HG02970 (cell line): ENCODE measurements at regions not wholly inside any gene's neighbourhood (a gene's known extent, or its start where the extent isn't known, plus 50 kb on each side); places are given as distances from the start of the nearest gene placed in this dataset.
A peak's percentile ranks its signal among the peaks of the same experiment; 100 is the strongest.
"Not testable (repeated sequence)": the region's sequence is repeated elsewhere in the genome, so short reads cannot be mapped to it uniquely, and the experiment has no call there.

Experiments
- ATAC-seq: cut with Tn5 transposase; IDR thresholded peaks from one replicate; pipeline ENCODE4 v1.9.1; 2021; ENCODE audit warnings: mild to moderate bottlenecking, moderate library complexity, moderate number of reproducible peaks; ENCODE audit not compliant: unreplicated experiment, low FRiP score

GRCh38 chr3:153880493-153880892 lies 240.7 kb upstream of the ARHGEF26 start:
- ATAC-seq = no peak

GRCh38 chr3:153881201-153881600 lies 240.0 kb upstream of the ARHGEF26 start:
- no peak for ATAC-seq

GRCh38 chr3:153885359-153885758 lies 235.8 kb upstream of the ARHGEF26 start:
- ATAC-seq = no peak

GRCh38 chr3:153889905-153890334 lies 231.3 kb upstream of the ARHGEF26 start:
- no peak for ATAC-seq

DNA sequence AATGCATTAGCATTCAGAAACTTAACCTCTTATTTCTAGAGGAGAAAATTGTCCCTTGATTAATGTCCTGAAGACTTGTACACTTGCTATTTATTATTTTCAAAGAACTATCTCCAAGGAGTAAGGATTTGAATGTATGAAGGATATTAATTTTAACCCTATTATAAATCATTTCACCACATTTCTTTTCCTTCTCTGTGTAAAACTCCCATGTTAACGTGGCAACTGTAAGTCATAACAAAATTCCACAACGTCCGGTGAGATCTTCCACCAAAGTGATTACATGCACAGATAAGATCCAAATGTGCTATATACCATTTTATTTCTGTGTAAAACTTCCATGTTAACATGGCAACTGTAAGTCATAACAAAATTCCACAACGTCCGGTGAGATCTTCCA lies 229.1 kb upstream of the ARHGEF26 start:
- ATAC-seq = no peak

- ATAC-seq = no peak
Measured at GRCh38 chr3:153894857-153895256, 226.3 kb upstream of the ARHGEF26 start.

- ATAC-seq = no peak
Measured at GRCh38 chr3:153896197-153896596, 225.0 kb upstream of the ARHGEF26 start.

GRCh38 chr3:153897025-153897723 lies 224.0 kb upstream of the ARHGEF26 start:
- ATAC-seq = peak; percentile 80

- peak; percentile 85 for ATAC-seq
Measured at GRCh38 chr3:153897842-153898241, 223.3 kb upstream of the ARHGEF26 start.

GRCh38 chr3:153901152-153901551 lies 220.0 kb upstream of the ARHGEF26 start:
- ATAC-seq = no peak

DNA sequence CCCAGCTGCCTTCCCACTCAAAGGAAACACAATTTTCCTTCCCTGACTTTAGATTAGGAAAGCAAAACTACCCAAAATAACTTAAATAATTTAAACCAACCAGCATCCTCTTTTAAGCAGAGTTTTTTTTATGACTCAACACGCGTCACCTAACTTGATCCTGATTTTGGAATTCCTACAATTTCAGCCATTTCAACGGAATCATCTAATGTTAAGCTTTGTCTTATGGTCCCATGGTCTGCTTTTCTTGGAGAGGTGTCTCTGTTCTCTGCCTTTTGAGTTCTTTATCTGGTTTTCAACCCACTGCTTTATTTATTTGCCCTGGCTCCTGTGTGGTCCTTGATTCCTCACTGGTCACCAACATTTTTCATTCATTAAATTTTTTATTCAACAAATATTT lies 219.2 kb upstream of the ARHGEF26 start:
- no peak for ATAC-seq

DNA sequence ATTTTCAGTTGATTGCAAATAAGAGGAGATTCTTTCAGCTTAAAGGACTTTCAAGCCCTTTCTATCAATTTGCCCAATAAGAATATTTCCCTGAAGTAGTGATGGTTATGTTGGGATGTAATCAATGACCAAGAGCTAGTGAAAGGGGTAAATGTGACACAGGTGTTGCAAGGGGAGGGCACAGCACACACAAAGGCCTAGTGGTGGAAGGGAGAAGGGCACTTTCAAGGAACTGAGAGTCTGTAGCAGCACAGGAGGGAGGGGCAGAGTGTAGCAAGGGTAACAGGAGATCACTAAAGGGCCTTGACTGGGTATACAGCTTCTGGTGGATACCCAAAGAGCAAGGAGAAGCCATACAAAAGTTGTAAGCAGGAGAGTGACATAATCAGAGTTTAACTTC lies 217.8 kb upstream of the ARHGEF26 start:
- ATAC-seq = no peak

- ATAC-seq = no peak
Measured at GRCh38 chr3:153906366-153906765, 214.8 kb upstream of the ARHGEF26 start.

DNA sequence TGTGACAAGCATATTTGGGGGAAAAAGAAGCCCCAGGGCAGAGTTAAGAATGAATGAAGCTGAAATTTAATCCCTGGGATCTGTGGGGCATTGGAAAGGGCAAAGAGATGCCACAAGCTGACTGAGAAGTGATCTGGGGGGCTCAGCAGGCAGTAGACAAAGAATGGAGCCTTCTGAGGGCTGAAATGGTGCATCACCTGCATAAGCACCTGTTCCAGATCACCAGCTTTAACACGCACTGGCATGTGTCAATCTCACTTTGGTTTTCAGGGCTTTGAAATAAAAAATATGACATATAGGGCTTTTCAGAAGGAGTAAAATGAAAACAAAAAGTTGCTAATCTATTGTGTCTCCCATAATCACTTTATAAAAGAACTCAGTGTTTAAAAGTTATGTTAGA lies 210.8 kb upstream of the ARHGEF26 start:
- no peak for ATAC-seq

DNA sequence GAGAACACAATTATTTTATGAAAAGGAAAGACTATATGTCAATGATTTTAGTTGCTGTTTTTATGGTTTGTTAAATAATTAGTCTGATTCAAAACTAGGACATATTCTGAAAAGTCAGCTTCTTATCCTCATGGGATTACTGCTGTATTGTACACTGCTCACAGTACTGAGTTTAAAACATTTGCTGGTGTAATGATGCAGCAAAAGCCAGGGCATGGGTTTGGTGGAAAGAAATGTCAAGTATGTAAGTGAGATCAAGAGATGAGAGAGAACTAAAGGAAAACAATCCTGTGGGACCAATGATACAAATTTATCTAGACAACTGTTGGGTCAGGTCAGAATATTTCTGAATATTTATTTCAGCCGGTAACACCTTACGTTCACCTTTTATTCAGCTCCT lies 210.1 kb upstream of the ARHGEF26 start:
- no peak for ATAC-seq

DNA sequence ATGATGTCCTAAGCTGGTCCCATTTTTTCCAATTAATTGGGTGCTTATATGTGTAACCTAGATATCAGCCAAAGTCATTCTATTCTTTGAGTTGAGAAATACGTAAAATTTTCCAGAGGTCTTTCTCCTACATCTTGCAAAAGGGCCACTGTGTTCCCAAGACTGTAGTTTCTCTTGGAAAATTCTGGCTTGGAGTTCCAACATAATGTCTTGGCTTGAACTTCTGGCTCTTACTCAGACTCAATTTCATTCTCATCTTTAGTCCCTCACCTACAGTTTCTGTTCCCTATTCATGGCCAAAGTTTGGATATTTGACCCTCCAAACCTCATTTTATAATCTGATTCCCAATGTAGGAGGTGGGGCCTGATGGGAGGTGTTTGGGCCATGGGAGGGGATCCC lies 201.4 kb upstream of the ARHGEF26 start:
- no peak for ATAC-seq

GRCh38 chr3:153921826-153922225 lies 199.4 kb upstream of the ARHGEF26 start:
- ATAC-seq = no peak

- ATAC-seq = no peak
Measured at GRCh38 chr3:153925841-153926514, 195.2 kb upstream of the ARHGEF26 start.

- no peak for ATAC-seq
Measured at GRCh38 chr3:153927107-153927506, 194.1 kb upstream of the ARHGEF26 start.

DNA sequence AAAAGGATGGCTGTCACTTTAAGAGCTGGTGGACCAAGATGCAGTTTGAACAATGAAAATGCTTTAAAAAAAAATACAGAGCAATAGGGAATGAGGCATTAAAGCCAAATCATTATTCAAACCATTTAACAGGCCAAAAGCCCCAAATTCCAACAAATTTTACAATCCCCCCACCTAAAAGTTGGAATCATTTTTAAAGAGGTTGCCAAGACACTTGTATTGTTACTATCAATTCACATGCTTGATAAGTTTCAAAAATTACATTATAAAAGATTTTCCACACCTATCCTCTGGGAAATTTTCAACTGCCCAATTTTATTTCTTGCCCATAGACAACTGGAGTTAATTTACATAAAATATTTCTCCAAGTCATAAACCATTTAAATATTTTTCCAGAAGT lies 192.3 kb upstream of the ARHGEF26 start:
- ATAC-seq = no peak

DNA sequence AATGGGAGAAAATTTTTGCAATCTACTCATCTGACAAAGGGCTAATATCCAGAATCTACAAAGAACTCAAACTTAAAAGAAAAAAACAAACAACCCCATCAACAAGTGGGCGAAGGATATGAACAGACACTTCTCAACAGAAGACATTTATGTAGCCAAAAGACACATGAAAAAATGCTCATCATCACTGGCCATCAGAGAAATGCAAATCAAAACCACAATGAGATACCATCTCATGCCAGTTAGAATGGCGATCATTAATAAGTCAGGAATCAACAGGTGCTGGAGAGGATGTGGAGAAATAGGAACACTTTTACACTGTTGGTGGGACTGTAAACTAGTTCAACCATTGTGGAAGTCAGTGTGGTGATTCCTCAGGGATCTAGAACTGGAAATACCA lies 187.7 kb upstream of the ARHGEF26 start:
- not testable (repeated sequence) for ATAC-seq

- ATAC-seq = no peak
Measured at GRCh38 chr3:153944084-153944483, 177.1 kb upstream of the ARHGEF26 start.
